Caco-2 (cell line): ENCODE measurements at regions not wholly inside any gene's neighbourhood (a gene's known extent, or its start where the extent isn't known, plus 50 kb on each side); places are given as distances from the start of the nearest gene placed in this dataset.
"Not testable (repeated sequence)": the region's sequence is repeated elsewhere in the genome, so short reads cannot be mapped to it uniquely, and the experiment has no call there.

Source experiments
- BruUV-seq: library from RNA; stranded (reverse); fragments of 400-500 nt; replicated peaks from 2 replicates; lab custom pipeline; 2021; lab: Mats Ljungman, UMichigan
- CTCF ChIA-PET: fragments of 300-600 bp; sonication (Branson Sonifier 250); formaldehyde crosslinking; loops from one replicate; lab custom pipeline; 2022; ENCODE audit warnings: antibody characterized with exemption; lab: Charles Lee
- POLR2A ChIA-PET: fragments of 300-600 bp; sonication (Branson Sonifier 250); formaldehyde crosslinking; loops from one replicate; lab custom pipeline; 2022; ENCODE audit warnings: antibody characterized with exemption; lab: Charles Lee
- DNase-seq, 2 experiments: peaks; one replicate each; pipeline versions ENCODE4 v3.0.0 to v3.0.0-alpha.2; 2020 to 2022
- H3K27me3 ChIP-seq: replicated peaks from 2 replicates; pipeline ENCODE4 v1.6.0; 2011; ENCODE audit warnings: low read length; ENCODE audit not compliant: control insufficient read depth, insufficient read depth
- H3K36me3 ChIP-seq: 2 replicates; pipeline ENCODE4 v1.5.1; 2011; ENCODE audit warnings: low read length; ENCODE audit not compliant: control insufficient read depth, insufficient read depth
- H3K4me1 ChIP-seq: fragments of 250-450 bp; sonication (Bioruptor Pico); 2 replicates; pipeline ENCODE4 v1.5.1; 2020; ENCODE audit warnings: mild to moderate bottlenecking
- H3K4me3 ChIP-seq: 2 replicates; pipeline ENCODE4 v1.5.1; 2011; ENCODE audit warnings: low read depth, mild to moderate bottlenecking, control low read depth, low read length
- H3K9me3 ChIP-seq: fragments of 250-450 bp; sonication (Bioruptor Pico); 2 replicates; pipeline ENCODE4 v1.5.1; 2020; ENCODE audit warnings: mild to moderate bottlenecking, moderate library complexity
- H3K27ac Mint-ChIP-seq: one replicate; pipeline ENCODE4 v1.8.0; 2022; ENCODE audit warnings: mixed read lengths; ENCODE audit not compliant: unreplicated experiment
- H3K27me3 Mint-ChIP-seq: one replicate; pipeline ENCODE4 v1.8.0; 2022; ENCODE audit warnings: mixed read lengths; ENCODE audit not compliant: insufficient read depth, unreplicated experiment
- H3K36me3 Mint-ChIP-seq: one replicate; pipeline ENCODE4 v1.8.0; 2022; ENCODE audit warnings: mild to moderate bottlenecking, mixed read lengths; ENCODE audit not compliant: insufficient read depth, unreplicated experiment
- H3K4me1 Mint-ChIP-seq: one replicate; pipeline ENCODE4 v1.8.0; 2022; ENCODE audit warnings: low read depth, mixed read lengths; ENCODE audit not compliant: unreplicated experiment
- H3K4me3 Mint-ChIP-seq: one replicate; pipeline ENCODE4 v1.8.0; 2022; ENCODE audit warnings: mild to moderate bottlenecking, moderate library complexity, mixed read lengths; ENCODE audit not compliant: unreplicated experiment
- H3K9me3 Mint-ChIP-seq: one replicate; pipeline ENCODE4 v1.8.0; 2022; ENCODE audit warnings: mixed read lengths; ENCODE audit not compliant: unreplicated experiment
- CTCF ChIP-seq, 2 experiments: fragments of 200-600 bp in 1 of 2; IDR thresholded peaks; 1 replicate in 1 of 2; 2 replicates in 1 of 2; pipeline versions ENCODE4 v1.5.1 to v1.8.0; 2011 to 2022; ENCODE audit warnings: antibody characterized with exemption in 1 of 2, control low read depth in 1 of 2, inconsistent platforms in 1 of 2, low read depth in 1 of 2, low read length in 1 of 2, mild to moderate bottlenecking in 1 of 2, moderate library complexity in 1 of 2; ENCODE audit not compliant: insufficient read depth in 1 of 2, severe bottlenecking in 1 of 2, unreplicated experiment in 1 of 2
- intact Hi-C: fragments of 100-400 bp; cut with micrococcal nuclease; formaldehyde crosslinking; loops from one replicate; pipeline ENCODE4 v1.10.0; 2022; ENCODE audit not compliant: unreplicated experiment

DNA sequence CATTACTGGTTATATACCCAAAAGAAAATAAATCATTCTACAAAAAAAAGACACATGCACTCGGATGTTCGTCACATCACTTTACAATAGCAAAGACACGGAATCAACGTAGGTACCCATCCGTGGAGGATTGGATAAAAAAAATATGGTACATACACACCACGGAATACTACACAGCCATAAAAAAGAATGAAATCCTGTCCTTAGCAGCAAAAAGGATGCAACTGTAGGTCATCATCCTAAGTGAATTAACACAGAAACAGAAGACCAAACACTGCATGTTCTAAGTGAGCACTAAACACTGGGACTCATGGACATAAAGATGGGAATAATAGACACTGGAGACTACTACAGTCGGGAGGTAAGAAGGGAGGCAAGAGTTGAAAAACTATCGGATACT, 148.6 kb downstream of the CHD1L start:
- POLR2A ChIA-PET: no interaction called here
- no TSS peak for BruUV-seq
- Histone ChIP-seq H3K36me3 (no peaks in the 10 kb centered on the region), H3K4me3 (no peak overlapping the region), H3K9me3 (no peaks in the 10 kb centered on the region), H3K4me1 (no peaks in the 10 kb centered on the region), H3K27me3 (no peaks in the 10 kb centered on the region)
- H3K4me1 Mint-ChIP-seq: no peaks in the 10 kb centered on the region
- no peaks in the 10 kb centered on the region for H3K36me3 Mint-ChIP-seq
- no peak for DNase-seq
- CTCF ChIA-PET: no interaction called here
- no peak overlapping the region for H3K4me3 Mint-ChIP-seq
- no peak for TF ChIP-seq CTCF (IDR thresholded peaks at IDR 0.05; ENCODE audit: insufficient read depth in 1 of 2, low read depth in 1 of 2, low read length in 1 of 2, severe bottlenecking in 1 of 2, unreplicated experiment in 1 of 2)
- no peaks in the 10 kb centered on the region for H3K9me3 Mint-ChIP-seq
- peaks cover under 1% of the 10 kb centered on the region for H3K27me3 Mint-ChIP-seq
- intact Hi-C loops: no loop called here
- H3K27ac Mint-ChIP-seq: no peak overlapping the region

DNA sequence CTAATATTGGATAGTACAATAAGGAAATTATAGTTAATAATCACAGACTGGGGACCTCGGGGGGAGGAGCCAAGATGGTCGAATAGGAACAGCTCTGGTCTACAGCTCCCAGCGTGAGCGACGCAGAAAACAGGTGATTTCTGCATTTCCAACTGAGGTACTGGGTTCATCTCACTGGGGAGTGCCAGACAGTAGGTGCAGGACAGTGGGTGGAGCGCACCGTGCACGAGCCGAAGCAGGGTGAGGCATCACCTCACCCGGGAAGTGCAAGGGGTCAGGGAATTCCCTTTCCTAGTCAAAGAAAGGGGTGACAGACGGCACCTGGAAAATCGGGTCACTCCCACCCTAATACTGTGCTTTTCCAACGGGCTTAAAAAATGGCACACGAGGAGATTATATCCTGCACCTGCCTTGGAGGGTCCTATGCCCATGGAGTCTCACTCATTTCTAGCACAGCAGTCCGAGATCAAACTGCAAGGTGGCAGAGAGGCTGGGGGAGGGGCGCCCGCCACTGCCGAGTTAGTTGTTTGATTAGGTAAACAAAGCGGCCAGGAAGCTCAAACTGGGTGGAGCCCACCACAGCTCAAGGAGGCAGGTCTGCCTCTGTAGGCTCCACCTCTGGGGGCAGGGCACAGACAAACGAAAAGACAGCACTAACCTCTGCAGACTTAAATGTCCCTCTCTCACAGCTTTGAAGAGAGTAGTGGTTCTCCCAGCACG, 138.8 kb upstream of the BCL9 start:
- H3K36me3 Mint-ChIP-seq, POLR2A ChIA-PET, intact Hi-C loops, BruUV-seq, H3K27ac Mint-ChIP-seq, H3K4me1 ChIP-seq, H3K36me3 ChIP-seq, CTCF ChIA-PET, H3K9me3 ChIP-seq, H3K27me3 ChIP-seq, H3K4me1 Mint-ChIP-seq: not testable (repeated sequence)
- H3K4me3 ChIP-seq: peak overlapping the region; percentile 36
- peaks cover 23% of the 10 kb centered on the region for H3K27me3 Mint-ChIP-seq
- peak overlapping the region; percentile 71 for H3K4me3 Mint-ChIP-seq
- DNase-seq: peak; percentile 50 to 67
- peaks cover 20% of the 10 kb centered on the region for H3K9me3 Mint-ChIP-seq

- H3K9me3 Mint-ChIP-seq: peaks cover 22% of the 10 kb centered on the region
- H3K36me3 ChIP-seq, DNase-seq, H3K27me3 ChIP-seq, BruUV-seq, H3K9me3 ChIP-seq, H3K36me3 Mint-ChIP-seq, H3K4me3 Mint-ChIP-seq, H3K4me1 ChIP-seq, H3K4me3 ChIP-seq, POLR2A ChIA-PET, H3K27ac Mint-ChIP-seq, CTCF ChIA-PET, H3K4me1 Mint-ChIP-seq, intact Hi-C loops: not testable (repeated sequence)
- peaks cover 12% of the 10 kb centered on the region for H3K27me3 Mint-ChIP-seq
Observed at GRCh38 chr1:147404344-147404743, 137.0 kb upstream of the BCL9 start.

DNA sequence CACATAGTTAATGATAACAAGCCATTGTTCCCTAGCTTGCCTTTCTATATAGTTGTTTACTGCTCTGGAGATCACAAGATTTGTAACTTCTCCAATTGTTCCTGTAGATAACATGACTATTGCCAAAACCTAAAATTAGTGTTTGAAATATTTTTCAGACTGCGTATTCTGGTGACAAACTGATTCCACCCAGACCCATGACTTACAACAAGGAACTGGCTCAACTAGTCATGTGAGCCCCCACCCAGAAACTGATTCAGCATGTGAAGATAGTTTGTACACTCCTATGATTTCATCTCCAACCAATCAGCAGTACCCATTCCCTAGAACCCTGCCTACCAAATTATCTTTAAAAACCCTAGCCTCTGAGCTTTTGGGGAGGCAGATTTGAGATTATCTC, 131.4 kb upstream of the BCL9 start:
- POLR2A ChIA-PET: no interaction called here

More for the DNA sequence above, 131.4 kb upstream of the BCL9 start:
- Histone ChIP-seq H3K36me3 (no peaks in the 10 kb centered on the region), H3K9me3 (peaks cover 5% of the 10 kb centered on the region; the same call in 1 of the 2 replicates), H3K4me1 (no peaks in the 10 kb centered on the region), H3K27me3 (no peaks in the 10 kb centered on the region), H3K4me3 (no peak overlapping the region)
- no peak for DNase-seq
- TF ChIP-seq CTCF (IDR thresholded peaks at IDR 0.05; ENCODE audit: insufficient read depth in 1 of 2, low read depth in 1 of 2, low read length in 1 of 2, severe bottlenecking in 1 of 2, unreplicated experiment in 1 of 2): no peak
- H3K4me1 Mint-ChIP-seq: no peaks in the 10 kb centered on the region
- CTCF ChIA-PET: no interaction called here
- intact Hi-C loops: no loop called here
- H3K4me3 Mint-ChIP-seq: no peak overlapping the region
- BruUV-seq: no TSS peak
- no peak overlapping the region for H3K27ac Mint-ChIP-seq
- H3K9me3 Mint-ChIP-seq: peaks cover 16% of the 10 kb centered on the region
- peaks cover 4% of the 10 kb centered on the region for H3K27me3 Mint-ChIP-seq
- no peaks in the 10 kb centered on the region for H3K36me3 Mint-ChIP-seq
